HG03378 (cell line): ENCODE measurements at regions not wholly inside any gene's neighbourhood (a gene's known extent, or its start where the extent isn't known, plus 50 kb on each side); places are given as distances from the start of the nearest gene placed in this dataset.
"Not testable (repeated sequence)": the region's sequence is repeated elsewhere in the genome, so short reads cannot be mapped to it uniquely, and the experiment has no call there.

Source experiments
- ATAC-seq: cut with Tn5 transposase; IDR thresholded peaks from one replicate; pipeline ENCODE4 v1.9.1; 2021; ENCODE audit warnings: mild to moderate bottlenecking, moderate library complexity; ENCODE audit not compliant: unreplicated experiment

DNA sequence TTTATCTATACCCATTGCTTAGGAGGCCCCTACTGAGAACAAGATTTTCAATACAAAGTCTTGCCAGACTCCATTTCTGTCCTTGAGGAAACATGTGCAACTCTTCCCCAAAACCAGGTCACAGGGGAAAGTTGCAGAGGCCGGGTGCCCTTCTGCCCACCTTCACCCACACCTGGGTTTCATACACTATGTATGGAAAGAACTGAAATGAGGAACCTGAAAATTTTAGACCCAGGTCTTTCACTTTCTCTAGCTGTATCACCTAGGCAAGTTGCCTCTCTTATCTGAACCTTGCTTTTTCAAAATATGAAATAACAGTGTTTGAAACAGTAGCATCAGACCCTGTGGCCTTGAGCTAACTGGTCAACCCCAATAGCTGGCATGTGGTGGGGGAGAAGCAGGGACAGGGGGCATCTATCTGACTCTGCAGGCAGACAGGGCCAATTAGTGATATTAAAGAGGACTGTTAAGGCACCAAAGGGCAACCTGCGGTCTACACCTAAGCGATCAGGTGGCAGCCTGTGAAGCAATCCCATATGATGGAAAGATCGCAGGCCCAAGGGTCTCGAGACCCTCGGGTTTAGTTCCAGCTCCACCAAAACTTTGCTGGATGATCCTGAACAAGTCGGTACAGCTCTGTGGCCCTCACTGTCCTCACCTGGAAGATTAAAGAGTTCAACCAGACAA, 346.5 kb downstream of the BCL11B start:
- no peak for ATAC-seq

GRCh38 chr14:98926146-98926545, 345.9 kb downstream of the BCL11B start:
- no peak for ATAC-seq

GRCh38 chr14:98926801-98927200, 345.2 kb downstream of the BCL11B start:
- ATAC-seq: no peak

DNA sequence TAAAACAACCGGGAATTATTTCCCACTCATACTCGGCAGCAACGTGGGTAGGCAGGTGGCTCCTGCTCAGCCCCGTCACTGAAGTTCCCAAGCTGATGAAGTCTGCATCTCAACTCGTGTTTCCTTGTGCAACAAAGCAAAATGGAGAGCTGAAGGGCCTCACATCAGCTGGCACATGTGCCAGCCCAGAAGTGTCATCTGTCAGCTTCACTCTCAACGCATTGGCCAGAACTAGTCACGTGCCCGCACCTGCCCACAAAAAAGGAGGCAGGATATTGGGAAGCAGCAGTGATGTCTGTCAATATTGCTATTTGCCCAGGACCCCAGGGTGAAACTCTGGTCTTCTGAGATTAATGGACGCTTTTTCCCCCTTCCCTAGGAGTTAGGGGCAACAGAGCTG, 344.0 kb downstream of the BCL11B start:
- no peak for ATAC-seq

- ATAC-seq: no peak
Measured at GRCh38 chr14:98928418-98928817, 343.6 kb downstream of the BCL11B start.

GRCh38 chr14:98931126-98931525, 340.9 kb downstream of the BCL11B start:
- no peak for ATAC-seq

DNA sequence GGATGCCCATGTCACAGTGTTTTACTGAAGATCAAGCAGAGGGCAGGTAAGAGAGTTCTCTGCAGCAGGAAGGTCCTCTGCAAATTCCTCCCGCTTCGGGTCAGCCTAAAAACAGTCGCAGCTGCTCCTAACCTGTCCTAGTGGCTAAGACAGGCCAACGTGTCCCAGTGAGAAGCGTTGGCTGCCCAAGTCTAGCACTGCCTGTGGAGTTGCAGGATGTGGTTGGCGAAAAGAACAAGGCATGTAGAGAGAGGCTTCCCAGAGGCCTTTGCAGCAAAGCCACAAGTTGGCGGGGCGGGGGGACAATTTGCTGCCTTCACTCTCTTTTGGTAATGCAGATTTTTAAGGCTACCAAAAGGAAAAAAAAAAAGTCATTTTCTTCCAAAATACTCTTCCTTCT, 340.1 kb downstream of the BCL11B start:
- ATAC-seq: no peak

- no peak for ATAC-seq
Measured at GRCh38 chr14:98932431-98933325, 339.3 kb downstream of the BCL11B start.

GRCh38 chr14:98934569-98934968, 337.4 kb downstream of the BCL11B start:
- not testable (repeated sequence) for ATAC-seq

DNA sequence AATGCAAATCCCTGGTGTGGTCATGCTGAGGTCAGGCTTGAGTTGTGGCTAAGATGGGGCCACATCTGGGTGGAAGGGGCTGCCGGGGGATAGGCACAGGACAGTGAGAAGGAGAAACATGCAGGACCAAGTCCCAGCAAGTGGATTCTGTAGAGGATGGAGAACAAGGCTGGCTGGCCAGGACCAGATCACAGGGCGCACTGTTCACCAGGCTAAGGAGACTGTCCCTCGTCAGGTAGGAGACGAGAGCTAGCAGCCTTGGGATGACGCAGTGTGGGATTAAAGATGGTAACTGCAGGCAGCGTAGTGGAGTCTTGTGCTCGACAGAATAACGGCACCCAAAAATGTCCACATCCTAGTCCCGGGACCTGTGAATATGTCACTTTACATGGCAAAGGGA, 336.1 kb downstream of the BCL11B start:
- no peak for ATAC-seq

DNA sequence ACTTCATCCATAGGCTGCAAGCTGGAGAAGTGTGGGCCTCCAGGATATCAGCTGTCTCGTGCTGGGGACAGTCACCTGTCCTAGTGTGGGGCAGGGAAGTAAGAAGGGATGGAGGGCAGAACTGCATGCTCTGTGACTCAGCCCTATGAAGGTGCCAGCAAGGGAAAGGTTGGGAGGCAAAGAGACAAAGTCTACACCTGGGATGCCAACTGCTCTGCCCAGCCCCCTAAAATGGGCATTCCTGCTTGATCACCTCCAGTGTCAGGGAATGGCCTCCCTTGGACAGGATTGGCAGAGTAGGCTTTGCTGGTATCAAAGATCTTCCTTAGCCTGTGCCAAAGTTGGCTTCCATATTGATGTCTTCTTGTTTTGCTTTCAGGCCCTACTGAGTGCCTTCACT, 335.0 kb downstream of the BCL11B start:
- no peak for ATAC-seq

DNA sequence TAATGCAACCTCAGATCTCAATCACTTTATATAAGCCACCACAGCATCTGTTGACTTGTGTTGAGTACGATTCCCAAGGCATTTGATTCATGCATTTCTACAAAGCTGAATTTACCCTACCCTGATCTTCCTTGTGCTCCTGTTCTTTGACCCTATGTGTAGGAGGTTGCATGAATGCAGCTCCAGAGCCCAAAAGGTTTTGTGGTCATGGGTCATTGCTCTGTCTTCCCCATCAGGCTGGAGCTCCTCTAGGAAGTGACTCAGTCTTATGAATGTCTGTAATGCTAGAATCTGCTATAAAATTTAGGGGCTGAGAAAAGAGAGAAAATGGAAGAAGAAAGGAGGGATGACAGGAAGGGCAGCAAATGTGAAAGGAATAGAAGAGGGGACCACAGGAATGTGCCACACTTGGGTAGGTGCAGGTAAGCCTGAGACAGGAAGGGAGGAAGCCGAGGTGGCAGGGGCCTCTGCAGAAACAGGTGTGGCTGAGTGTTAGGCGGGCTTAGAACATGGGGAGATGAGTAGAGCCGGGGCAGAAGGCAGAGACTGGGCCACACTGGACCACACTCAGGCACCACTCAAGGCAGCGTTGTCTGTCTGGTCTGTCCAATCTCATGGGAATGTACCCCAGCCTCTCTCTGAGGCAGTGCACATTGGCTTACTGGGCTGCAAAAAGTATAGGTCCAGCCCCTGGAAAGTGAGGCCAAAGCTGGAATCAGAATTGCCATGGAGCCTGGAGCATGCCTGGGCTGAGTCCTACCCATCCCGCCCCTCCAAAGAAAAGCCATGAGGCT, 334.1 kb downstream of the BCL11B start:
- ATAC-seq: no peak

- ATAC-seq: no peak
Measured at GRCh38 chr14:98940693-98941437, 331.1 kb downstream of the BCL11B start.

GRCh38 chr14:98941481-98941880, 330.5 kb downstream of the BCL11B start:
- no peak for ATAC-seq

DNA sequence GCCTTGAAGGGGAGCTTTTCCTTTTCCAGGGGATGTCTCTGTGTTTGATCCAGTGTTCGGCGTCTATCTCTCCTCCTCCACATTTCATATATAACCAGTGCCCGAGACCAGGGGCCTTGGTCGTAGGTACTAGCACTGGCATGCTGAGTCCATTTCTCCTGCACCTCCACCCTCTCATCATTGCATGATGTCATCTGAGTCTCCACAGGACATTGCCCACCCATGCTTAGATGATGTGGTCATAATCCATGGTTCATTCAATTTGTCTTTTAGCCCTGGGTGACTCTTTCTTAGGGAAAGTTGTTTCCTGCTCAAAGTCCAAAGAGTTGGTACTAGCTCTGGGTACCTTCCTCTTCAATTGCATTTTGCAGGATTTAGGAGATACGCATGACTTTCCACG, 328.1 kb downstream of the BCL11B start:
- no peak for ATAC-seq

- no peak for ATAC-seq
Measured at GRCh38 chr14:98944989-98945388, 327.0 kb downstream of the BCL11B start.

DNA sequence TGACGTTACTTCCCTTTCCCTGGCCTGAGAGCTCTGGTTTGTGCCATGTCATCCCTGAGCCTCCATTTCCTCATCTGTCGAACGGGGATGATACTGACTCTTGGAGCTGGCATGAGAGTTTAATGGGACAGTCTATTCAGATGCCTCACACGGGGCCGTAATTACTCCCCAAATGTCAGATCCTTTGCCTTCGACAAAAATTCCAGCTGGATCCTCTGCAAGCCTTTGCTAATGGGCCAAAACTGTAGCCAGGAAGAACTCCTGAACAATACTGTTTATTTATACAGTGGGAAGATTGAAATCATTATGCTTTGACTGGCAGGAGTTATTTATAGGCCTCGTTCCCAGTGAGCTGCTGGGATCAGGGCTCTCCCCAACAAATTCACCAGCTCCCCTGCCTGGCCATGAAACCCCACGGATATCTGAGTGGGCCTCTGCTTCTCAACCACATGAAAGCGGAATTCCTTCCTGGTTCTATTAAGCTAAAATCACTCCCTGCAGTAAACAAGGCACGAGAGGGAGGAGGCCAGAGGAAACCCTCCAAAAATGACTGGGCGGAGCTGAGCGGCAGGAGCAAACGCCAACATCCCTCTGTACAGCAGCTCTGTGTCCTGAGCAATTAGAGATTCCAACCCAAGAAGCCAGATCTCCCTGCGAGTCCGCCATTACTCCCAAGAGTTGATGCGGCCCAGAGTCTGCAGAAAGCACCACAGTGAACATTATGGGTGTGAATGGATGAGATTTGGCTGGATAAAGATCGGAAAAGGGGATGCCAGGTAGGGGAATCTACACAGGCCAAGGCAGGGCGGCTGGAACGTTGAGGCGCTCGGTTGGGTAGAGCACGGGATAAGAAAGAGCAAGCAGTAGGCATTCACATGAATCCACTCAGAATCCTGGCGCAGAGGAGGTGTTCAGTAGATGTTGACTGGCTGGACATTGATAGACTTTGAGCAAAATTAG, 326.1 kb downstream of the BCL11B start:
- ATAC-seq: no peak

DNA sequence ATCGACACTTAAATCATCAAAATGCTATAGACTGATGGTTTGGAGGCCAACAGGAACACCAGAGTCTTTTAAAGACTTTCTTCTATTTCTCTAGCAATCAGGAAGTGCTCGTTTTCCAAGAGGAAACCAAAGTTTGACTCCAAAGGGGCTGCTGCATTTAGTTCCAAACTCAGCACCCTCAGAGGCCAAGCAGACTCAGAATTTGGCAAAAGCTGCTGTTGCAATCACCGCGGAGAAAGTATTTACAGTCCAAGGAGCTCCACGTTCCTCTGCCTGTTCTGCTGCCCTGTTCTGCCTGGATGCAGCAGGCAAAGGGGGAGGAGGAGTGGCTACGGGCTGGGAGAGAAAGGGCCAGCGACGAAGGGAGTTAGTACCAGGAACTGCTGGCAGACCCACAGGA, 325.1 kb downstream of the BCL11B start:
- ATAC-seq: no peak

GRCh38 chr14:98947911-98948595, 323.9 kb downstream of the BCL11B start:
- ATAC-seq: no peak
